ENCODE measurements at regions not wholly inside any gene's neighbourhood (a gene's known extent, or its start where the extent isn't known, plus 50 kb on each side); places are given as distances from the start of the nearest gene placed in this dataset.
A peak's percentile ranks its signal among the peaks of the same experiment; 100 is the strongest.

GRCh38 chr5:67998709-67999261 lies 216.8 kb upstream of the PIK3R1 start:
- H3K4me1 ChIP-seq, result no peaks in the 10 kb centered on the region
- TF ChIP-seq POLR2A (IDR thresholded peaks at IDR 0.05), result no peak
- TF ChIP-seq, protein P1, sequence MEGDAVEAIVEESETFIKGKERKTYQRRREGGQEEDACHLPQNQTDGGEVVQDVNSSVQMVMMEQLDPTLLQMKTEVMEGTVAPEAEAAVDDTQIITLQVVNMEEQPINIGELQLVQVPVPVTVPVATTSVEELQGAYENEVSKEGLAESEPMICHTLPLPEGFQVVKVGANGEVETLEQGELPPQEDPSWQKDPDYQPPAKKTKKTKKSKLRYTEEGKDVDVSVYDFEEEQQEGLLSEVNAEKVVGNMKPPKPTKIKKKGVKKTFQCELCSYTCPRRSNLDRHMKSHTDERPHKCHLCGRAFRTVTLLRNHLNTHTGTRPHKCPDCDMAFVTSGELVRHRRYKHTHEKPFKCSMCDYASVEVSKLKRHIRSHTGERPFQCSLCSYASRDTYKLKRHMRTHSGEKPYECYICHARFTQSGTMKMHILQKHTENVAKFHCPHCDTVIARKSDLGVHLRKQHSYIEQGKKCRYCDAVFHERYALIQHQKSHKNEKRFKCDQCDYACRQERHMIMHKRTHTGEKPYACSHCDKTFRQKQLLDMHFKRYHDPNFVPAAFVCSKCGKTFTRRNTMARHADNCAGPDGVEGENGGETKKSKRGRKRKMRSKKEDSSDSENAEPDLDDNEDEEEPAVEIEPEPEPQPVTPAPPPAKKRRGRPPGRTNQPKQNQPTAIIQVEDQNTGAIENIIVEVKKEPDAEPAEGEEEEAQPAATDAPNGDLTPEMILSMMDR (IDR thresholded peaks at IDR 0.05), result no peak
- H3K9me3 ChIP-seq, result no peaks in the 10 kb centered on the region
- intact Hi-C loops (cut with DNase I; ENCODE audit: low total_unique reads), result no loop called here
- no peak overlapping the region for H3K4me3 ChIP-seq
- H3K36me3 ChIP-seq, result no peaks in the 10 kb centered on the region
- DNase-seq, result peak in 1 of 2 donors; percentile 30
- H3K27ac ChIP-seq, result no peak overlapping the region
- no peaks in the 10 kb centered on the region for H3K27me3 ChIP-seq

DNA sequence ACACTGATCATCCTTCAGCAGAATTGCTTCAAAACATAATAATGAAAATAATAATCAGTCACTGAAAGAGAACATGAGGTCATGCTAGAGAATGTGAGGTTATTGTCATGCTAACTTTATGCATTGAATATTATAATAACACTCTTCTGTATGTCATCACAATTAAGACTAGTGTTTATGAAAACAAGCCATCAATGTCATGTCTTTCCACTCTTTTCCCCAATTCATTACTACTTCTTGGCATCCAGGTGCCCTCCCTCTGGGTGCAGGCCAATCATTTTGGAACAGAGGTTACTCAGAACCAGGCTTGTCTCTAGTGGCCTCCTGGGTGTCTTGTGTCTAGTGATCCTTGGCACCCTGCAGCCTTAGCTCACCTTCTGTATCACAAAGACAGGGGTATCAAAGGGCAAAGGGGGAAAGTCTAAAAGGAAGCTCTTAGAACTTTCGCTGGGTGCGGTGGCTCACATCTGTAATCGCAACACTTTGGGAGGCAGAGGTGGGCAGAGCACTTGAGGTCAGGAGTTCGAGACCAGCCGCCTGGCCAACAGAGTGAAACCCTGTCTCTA lies 217.6 kb upstream of the PIK3R1 start:
- TF ChIP-seq, protein P1 (IDR thresholded peaks at IDR 0.05), result no peak
- TF ChIP-seq POLR2A (IDR thresholded peaks at IDR 0.05), result no peak
- no peaks in the 10 kb centered on the region for H3K9me3 ChIP-seq
- no peak overlapping the region for H3K27ac ChIP-seq
- no peak overlapping the region for H3K4me3 ChIP-seq
- H3K27me3 ChIP-seq, result no peaks in the 10 kb centered on the region
- intact Hi-C loops (cut with DNase I; ENCODE audit: low total_unique reads), result no loop called here
- no peaks in the 10 kb centered on the region for H3K36me3 ChIP-seq
- no peaks in the 10 kb centered on the region for H3K4me1 ChIP-seq
- no peak for DNase-seq

GRCh38 chr5:67997148-67997547 lies 218.4 kb upstream of the PIK3R1 start:
- no peak overlapping the region for H3K27ac ChIP-seq
- H3K4me3 ChIP-seq, result no peak overlapping the region
- H3K27me3 ChIP-seq, result no peaks in the 10 kb centered on the region
- intact Hi-C loops (cut with DNase I; ENCODE audit: low total_unique reads), result no loop called here
- TF ChIP-seq POLR2A (IDR thresholded peaks at IDR 0.05), result no peak
- TF ChIP-seq, protein P1 (IDR thresholded peaks at IDR 0.05), result no peak
- H3K4me1 ChIP-seq, result no peaks in the 10 kb centered on the region
- no peaks in the 10 kb centered on the region for H3K36me3 ChIP-seq
- DNase-seq, result no peak
- H3K9me3 ChIP-seq, result no peaks in the 10 kb centered on the region

GRCh38 chr5:67996596-67996995 lies 219.0 kb upstream of the PIK3R1 start:
- no peak for TF ChIP-seq POLR2A (IDR thresholded peaks at IDR 0.05)
- TF ChIP-seq, protein P1 (IDR thresholded peaks at IDR 0.05), result no peak
- Histone ChIP-seq H3K27me3 (no peaks in the 10 kb centered on the region), H3K4me1 (no peaks in the 10 kb centered on the region), H3K27ac (no peak overlapping the region), H3K36me3 (no peaks in the 10 kb centered on the region), H3K4me3 (no peak overlapping the region), H3K9me3 (no peaks in the 10 kb centered on the region)
- DNase-seq, result no peak
- intact Hi-C loops (cut with DNase I; ENCODE audit: low total_unique reads), result no loop called here

- DNase-seq, result peak in 1 of 2 donors; percentile 29
- Histone ChIP-seq H3K36me3 (no peaks in the 10 kb centered on the region), H3K27me3 (no peaks in the 10 kb centered on the region), H3K9me3 (no peaks in the 10 kb centered on the region), H3K4me1 (no peaks in the 10 kb centered on the region), H3K27ac (peak overlapping the region in 1 of 2 donors; percentile 28), H3K4me3 (no peak overlapping the region)
- intact Hi-C loops (cut with DNase I; ENCODE audit: low total_unique reads), result no loop called here
- TF ChIP-seq, protein P1 (IDR thresholded peaks at IDR 0.05), result no peak
- TF ChIP-seq POLR2A (IDR thresholded peaks at IDR 0.05), result no peak
These were observed 222.6 kb upstream of the PIK3R1 start for GRCh38 chr5:67992923-67993322.

All from uterus (tissue), 3 donors.